HG02571 (cell line): ENCODE measurements at regions not wholly inside any gene's neighbourhood (a gene's known extent, or its start where the extent isn't known, plus 50 kb on each side); places are given as distances from the start of the nearest gene placed in this dataset.

Experiments
- ATAC-seq: cut with Tn5 transposase; IDR thresholded peaks from one replicate; pipeline ENCODE4 v1.9.1; 2021; ENCODE audit warnings: mild to moderate bottlenecking, moderate library complexity; ENCODE audit not compliant: unreplicated experiment

DNA sequence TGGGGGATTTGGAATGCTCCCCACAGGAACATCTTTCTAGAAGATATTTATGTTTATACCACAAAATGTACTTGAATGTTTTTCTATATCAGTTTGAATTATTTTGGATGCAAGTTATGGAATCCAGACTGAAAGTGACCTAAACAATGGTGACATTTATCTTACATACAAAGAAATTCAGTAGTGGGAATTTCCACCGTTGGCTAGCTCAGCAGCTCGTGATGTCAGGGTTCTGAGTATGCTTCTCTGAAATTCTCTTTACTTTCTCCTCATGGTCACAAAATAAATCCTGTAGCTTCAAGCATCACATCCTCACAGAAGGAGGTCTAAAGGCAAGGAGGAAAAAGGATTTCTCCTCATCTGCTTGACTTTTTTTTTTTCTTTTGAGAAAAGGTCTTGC is 105.3 kb downstream of the AKAIN1 start:
- no peak for ATAC-seq

DNA sequence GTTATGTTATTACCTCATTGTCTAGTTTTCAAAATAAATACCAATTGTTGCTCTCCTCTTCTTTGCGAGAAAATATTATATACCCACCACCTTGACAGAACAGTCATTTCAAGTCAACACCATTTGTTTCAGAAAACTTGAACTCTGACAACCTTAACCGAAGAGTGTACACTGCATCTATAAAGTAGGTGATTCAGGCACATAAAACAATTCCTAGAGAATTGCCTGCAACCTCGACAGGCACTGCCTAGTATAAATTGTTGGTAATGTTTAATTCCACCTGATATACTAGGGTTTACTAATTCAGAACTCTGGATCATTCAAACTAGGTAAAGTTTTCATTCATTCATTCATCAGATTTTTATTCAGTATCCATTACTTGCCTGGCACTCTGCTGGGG is 121.8 kb downstream of the AKAIN1 start:
- no peak for ATAC-seq

GRCh38 chr18:5073026-5073944 is 123.8 kb downstream of the AKAIN1 start:
- no peak for ATAC-seq

GRCh38 chr18:5068851-5069250 is 128.2 kb downstream of the AKAIN1 start:
- no peak for ATAC-seq

DNA sequence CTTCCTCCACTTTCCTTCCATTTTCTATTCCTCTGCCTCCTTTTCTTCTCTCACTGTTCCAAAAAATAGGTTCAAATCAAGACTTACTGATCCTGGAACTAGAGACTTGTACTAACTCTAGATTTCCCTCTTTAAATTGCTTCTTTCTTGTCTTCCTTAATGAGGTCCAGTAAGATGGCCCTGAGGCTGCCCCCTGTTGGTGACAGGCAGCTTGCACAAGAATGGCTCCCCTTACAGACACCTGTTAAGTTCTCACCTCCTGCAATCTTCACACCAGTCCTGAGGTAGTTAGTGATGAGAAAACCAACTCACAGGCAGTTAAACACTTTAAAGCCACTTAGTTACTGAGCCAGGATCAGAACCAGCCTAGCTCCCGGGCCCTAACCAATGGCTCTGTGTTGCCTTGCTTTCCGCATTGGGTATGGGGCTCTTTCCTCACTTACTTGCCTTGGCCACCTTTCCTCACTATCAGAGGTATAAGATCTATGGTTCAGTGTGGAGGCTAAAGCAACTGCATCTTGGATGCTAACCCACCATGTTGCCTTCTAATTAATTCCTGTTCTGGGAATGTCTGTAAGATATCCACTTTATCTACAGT is 130.6 kb downstream of the AKAIN1 start:
- ATAC-seq: no peak

GRCh38 chr18:5065615-5066014 is 131.4 kb downstream of the AKAIN1 start:
- ATAC-seq: no peak

DNA sequence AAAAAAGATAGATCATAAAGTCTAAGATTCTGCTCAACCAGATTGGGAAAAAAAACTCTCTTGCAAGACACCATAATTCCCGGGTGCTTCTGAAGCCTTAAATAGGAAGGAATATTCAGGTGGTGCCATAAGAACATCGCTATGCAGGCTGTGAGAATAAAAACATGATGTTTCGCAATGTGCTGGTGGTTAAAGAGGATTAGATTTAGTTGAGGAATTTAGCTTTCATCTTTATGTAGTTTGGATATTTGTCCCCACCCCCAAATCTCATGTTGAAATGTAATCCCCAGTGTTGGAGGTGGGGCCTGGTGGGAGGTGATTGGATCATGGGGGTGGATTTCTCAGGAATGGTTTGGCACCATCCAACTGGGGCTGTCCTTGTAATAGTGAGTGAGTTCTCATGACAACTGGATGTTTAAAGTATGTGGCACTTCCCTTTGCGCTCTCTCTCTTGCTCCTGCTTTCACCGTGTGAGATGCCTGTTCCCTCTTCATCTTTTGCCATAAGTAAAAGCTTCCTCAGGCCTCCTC is 132.2 kb downstream of the AKAIN1 start:
- ATAC-seq: no peak

- ATAC-seq: no peak
These were observed 135.3 kb downstream of the AKAIN1 start for GRCh38 chr18:5061785-5062184.

DNA sequence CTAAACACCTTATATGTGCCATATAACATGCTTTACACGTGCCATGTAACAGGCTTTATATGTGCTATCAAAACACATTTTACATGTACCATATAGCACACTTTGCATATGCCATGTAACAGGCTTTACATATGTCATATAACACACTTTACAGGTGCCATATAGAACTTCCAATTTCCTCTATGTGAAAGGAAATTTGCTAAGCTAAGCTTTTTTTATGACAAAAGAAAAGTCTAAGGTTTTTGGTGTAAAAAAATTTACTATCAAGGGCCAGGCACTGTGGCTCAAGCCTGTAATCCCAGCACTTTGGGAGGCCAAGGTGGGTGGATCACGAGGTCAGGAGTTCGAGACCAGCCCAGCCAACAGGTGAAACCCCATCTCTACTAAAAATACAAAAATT is 136.5 kb downstream of the AKAIN1 start:
- no peak for ATAC-seq

DNA sequence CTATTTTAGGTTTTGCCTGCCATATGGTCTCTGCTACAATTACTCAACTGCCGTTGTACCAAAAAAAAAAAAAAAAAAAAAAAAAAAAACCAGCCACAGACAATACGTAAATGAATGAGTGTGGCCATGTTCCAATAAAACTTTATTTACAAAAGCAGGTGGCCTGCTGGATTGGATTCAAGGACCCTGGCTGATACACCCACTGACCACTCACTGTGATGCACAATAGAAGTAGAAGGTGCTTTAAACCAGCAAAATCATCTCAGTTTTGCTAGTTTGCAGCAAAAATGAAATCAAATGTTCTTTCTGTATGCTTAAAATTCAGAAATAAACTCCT is 137.4 kb downstream of the AKAIN1 start:
- ATAC-seq: no peak

DNA sequence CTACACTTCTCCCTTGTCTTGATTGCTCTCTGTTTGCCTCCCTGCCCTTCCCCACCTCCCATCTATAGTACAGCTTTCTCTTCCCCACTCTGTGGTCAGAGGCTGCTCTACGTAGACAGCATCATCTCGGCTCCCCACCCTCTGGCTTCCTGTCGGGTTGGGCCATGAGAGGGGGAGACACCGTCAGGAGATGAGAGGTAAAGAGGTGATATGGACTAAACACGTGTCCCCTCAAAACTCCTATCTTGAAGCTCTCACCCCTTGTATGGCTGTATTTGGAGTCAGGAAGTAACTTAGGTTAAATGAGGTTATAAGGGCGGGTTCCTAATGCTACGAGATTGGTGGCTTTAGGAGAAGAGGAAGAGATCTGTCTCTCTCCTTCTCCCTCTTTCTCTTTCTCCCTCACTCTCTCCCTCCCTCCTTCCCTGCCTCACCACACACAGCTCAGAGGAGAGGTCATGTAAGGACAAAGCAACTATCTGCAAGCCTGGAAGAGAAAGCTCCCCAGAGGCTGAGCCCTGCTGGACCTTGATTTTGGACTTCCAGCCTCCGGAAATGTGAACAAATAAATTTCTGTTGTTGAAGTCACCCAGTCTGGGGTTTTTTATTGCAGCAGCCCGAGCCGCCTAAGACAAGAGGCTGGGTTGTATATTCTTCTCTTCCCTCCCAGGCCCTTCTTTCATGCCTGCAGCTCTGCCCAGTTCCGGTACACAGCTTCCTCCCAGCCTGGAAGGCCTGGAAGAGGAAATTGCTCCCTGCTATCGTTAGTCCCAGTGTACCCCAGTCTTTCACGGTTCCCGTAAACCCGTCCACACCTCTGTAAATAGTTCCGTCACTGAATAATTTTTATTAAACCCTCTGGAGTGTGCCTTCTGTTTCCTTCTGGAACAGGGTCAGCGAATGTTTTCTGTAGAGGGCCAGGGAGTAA is 138.0 kb downstream of the AKAIN1 start:
- no peak for ATAC-seq

GRCh38 chr18:5057386-5058348 is 139.4 kb downstream of the AKAIN1 start:
- peak; percentile 75 for ATAC-seq

GRCh38 chr18:5052491-5052890 is 144.6 kb downstream of the AKAIN1 start:
- no peak for ATAC-seq

DNA sequence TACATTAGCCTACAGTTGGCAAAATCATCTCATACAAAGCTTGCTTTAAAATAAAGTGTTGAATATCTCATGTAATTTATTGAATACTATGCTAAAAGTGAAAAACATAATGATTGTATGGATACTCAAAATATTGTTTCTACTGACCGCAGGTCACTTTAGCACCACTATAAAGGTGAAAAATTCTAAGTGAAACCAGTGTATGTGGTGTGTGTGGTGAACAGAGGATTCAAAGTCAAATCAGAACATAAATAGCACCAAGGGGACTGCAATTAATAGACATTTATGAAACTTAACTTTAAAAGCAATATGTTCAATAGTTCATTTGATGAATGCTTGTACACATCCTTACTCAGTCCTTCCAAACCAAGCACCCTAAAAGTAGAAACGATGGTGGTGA is 145.8 kb downstream of the AKAIN1 start:
- no peak for ATAC-seq

DNA sequence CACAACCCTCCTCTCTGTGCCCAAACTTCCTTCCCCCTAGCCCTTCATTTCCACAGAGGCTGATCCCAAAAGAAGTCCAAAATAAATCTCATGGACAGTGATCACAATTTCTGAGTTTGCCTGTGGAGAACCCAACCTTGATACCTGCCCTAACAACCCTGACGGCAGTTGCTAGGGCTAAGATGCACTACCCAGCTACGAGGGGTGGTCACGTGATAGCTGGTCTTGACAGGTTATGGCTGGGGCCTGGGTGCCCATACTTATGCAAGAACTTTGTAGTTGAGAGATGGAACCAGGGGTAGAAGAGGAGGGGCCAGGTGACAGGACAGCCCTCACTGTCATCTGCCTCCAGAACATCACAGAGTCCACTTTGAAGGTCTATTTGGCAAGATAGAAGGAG is 147.9 kb downstream of the AKAIN1 start:
- ATAC-seq: no peak

- ATAC-seq: no peak
These were observed 156.6 kb downstream of the AKAIN1 start for GRCh38 chr18:5040476-5040875.

DNA sequence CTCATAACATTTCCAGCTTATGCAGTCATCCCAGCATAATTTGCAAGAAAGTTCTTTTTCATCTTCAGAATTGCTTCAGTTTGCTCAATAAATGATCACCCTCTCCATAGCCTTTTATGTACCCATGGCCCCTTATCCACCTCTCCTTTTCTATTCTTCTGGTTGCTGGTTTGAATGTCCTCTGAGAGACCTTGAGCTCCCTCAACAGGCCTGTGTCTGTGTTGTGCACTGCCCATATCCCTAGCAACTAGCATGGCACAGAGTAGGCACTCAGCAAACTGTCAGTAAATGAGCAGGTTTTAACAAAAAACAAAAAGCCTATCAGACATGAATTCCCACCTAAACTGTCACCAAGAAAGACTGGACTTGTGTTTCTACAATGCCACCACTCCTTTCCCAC is 160.5 kb downstream of the AKAIN1 start:
- ATAC-seq: no peak

- ATAC-seq: no peak
These were observed 165.8 kb downstream of the AKAIN1 start for GRCh38 chr18:5031216-5031615.

GRCh38 chr18:5030636-5031035 is 166.4 kb downstream of the AKAIN1 start:
- no peak for ATAC-seq

DNA sequence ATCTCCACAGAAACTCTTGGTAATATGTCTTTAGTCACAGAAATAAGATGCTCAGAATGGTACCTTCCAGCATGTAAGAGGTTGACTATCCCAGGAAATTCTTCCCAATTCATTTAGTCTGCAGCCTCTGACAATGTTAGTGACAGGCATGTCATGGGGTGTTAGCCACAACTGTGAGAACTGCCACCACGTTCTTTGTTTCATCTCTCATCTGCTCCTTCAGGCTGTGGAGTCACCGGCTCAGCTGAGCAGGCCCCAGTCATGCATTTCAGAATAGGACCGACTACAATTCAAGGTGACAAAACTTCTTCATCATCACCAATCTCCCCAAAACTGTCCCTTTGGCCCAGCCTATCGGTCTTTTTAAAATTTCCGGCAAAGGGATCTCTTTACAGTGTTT is 167.5 kb downstream of the AKAIN1 start:
- ATAC-seq: no peak
